ENCODE measurements at regions not wholly inside any gene's neighbourhood (a gene's known extent, or its start where the extent isn't known, plus 50 kb on each side); places are given as distances from the start of the nearest gene placed in this dataset.

DNA sequence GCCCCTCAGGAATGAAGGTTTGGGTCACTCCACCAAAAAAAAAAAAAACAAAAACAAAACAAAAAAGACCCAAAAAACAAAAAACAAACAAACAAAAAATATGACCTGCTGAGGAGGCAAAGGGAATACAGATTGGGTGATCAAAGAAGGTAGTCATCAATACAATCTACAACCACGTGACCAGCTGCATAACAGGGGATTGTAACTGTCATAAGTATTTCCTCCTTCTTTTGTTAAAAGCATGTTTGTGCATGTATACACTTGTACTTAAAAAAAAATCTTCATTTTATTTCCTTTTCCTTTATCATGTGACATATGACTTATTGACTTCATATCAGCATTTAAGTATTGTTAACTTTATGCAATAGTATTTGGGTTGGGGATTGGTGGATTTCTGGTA is 165.1 kb upstream of the IRS2 start:
- TF ChIP-seq, protein P1, sequence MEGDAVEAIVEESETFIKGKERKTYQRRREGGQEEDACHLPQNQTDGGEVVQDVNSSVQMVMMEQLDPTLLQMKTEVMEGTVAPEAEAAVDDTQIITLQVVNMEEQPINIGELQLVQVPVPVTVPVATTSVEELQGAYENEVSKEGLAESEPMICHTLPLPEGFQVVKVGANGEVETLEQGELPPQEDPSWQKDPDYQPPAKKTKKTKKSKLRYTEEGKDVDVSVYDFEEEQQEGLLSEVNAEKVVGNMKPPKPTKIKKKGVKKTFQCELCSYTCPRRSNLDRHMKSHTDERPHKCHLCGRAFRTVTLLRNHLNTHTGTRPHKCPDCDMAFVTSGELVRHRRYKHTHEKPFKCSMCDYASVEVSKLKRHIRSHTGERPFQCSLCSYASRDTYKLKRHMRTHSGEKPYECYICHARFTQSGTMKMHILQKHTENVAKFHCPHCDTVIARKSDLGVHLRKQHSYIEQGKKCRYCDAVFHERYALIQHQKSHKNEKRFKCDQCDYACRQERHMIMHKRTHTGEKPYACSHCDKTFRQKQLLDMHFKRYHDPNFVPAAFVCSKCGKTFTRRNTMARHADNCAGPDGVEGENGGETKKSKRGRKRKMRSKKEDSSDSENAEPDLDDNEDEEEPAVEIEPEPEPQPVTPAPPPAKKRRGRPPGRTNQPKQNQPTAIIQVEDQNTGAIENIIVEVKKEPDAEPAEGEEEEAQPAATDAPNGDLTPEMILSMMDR (IDR thresholded peaks at IDR 0.05), result no peak
- TF ChIP-seq POLR2A (IDR thresholded peaks at IDR 0.05), result no peak

All from lower leg skin (tissue), 3 donors.